Caco-2 (cell line): ENCODE measurements at regions not wholly inside any gene's neighbourhood (a gene's known extent, or its start where the extent isn't known, plus 50 kb on each side); places are given as distances from the start of the nearest gene placed in this dataset.

Experiments used
- BruUV-seq: library from RNA; stranded (reverse); fragments of 400-500 nt; replicated peaks from 2 replicates; lab custom pipeline; 2021; lab: Mats Ljungman, UMichigan
- CTCF ChIA-PET: fragments of 300-600 bp; sonication (Branson Sonifier 250); formaldehyde crosslinking; loops from one replicate; lab custom pipeline; 2022; ENCODE audit warnings: antibody characterized with exemption; lab: Charles Lee
- POLR2A ChIA-PET: fragments of 300-600 bp; sonication (Branson Sonifier 250); formaldehyde crosslinking; loops from one replicate; lab custom pipeline; 2022; ENCODE audit warnings: antibody characterized with exemption; lab: Charles Lee
- DNase-seq, 2 experiments: peaks; one replicate each; pipeline versions ENCODE4 v3.0.0 to v3.0.0-alpha.2; 2020 to 2022
- H3K27me3 ChIP-seq: replicated peaks from 2 replicates; pipeline ENCODE4 v1.6.0; 2011; ENCODE audit warnings: low read length; ENCODE audit not compliant: control insufficient read depth, insufficient read depth
- H3K36me3 ChIP-seq: 2 replicates; pipeline ENCODE4 v1.5.1; 2011; ENCODE audit warnings: low read length; ENCODE audit not compliant: control insufficient read depth, insufficient read depth
- H3K4me1 ChIP-seq: fragments of 250-450 bp; sonication (Bioruptor Pico); 2 replicates; pipeline ENCODE4 v1.5.1; 2020; ENCODE audit warnings: mild to moderate bottlenecking
- H3K4me3 ChIP-seq: 2 replicates; pipeline ENCODE4 v1.5.1; 2011; ENCODE audit warnings: low read depth, mild to moderate bottlenecking, control low read depth, low read length
- H3K9me3 ChIP-seq: fragments of 250-450 bp; sonication (Bioruptor Pico); 2 replicates; pipeline ENCODE4 v1.5.1; 2020; ENCODE audit warnings: mild to moderate bottlenecking, moderate library complexity
- H3K27ac Mint-ChIP-seq: one replicate; pipeline ENCODE4 v1.8.0; 2022; ENCODE audit warnings: mixed read lengths; ENCODE audit not compliant: unreplicated experiment
- H3K27me3 Mint-ChIP-seq: one replicate; pipeline ENCODE4 v1.8.0; 2022; ENCODE audit warnings: mixed read lengths; ENCODE audit not compliant: insufficient read depth, unreplicated experiment
- H3K36me3 Mint-ChIP-seq: one replicate; pipeline ENCODE4 v1.8.0; 2022; ENCODE audit warnings: mild to moderate bottlenecking, mixed read lengths; ENCODE audit not compliant: insufficient read depth, unreplicated experiment
- H3K4me1 Mint-ChIP-seq: one replicate; pipeline ENCODE4 v1.8.0; 2022; ENCODE audit warnings: low read depth, mixed read lengths; ENCODE audit not compliant: unreplicated experiment
- H3K4me3 Mint-ChIP-seq: one replicate; pipeline ENCODE4 v1.8.0; 2022; ENCODE audit warnings: mild to moderate bottlenecking, moderate library complexity, mixed read lengths; ENCODE audit not compliant: unreplicated experiment
- H3K9me3 Mint-ChIP-seq: one replicate; pipeline ENCODE4 v1.8.0; 2022; ENCODE audit warnings: mixed read lengths; ENCODE audit not compliant: unreplicated experiment
- intact Hi-C: fragments of 100-400 bp; cut with micrococcal nuclease; formaldehyde crosslinking; loops from one replicate; pipeline ENCODE4 v1.10.0; 2022; ENCODE audit not compliant: unreplicated experiment
- TF ChIP-seq, protein P1 (sequence below), 2 experiments: fragments of 200-600 bp in 1 of 2; IDR thresholded peaks; 1 replicate in 1 of 2; 2 replicates in 1 of 2; pipeline versions ENCODE4 v1.5.1 to v1.8.0; 2011 to 2022; ENCODE audit warnings: antibody characterized with exemption in 1 of 2, control low read depth in 1 of 2, inconsistent platforms in 1 of 2, low read depth in 1 of 2, low read length in 1 of 2, mild to moderate bottlenecking in 1 of 2, moderate library complexity in 1 of 2; ENCODE audit not compliant: insufficient read depth in 1 of 2, severe bottlenecking in 1 of 2, unreplicated experiment in 1 of 2

DNA sequence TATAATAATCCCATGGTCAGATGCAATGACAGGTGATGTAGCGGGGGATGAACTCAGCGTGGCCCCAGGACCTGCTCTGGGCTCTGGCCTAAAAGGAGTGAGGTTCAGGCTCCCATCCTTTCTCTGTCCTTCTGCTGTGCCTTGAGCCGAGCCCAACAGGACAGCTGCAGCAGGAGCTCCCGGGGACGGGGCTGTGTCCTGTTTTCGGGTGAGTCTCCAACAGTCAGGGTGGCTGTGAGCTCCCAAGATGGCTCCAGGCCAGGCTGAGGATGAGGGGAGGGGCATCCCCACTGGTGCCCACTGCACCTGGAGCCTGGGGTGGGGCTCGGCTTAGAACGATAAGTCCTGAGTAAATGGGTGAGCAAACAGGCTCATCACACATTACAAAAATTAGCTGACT, 1385.0 kb downstream of the BRD1 start:
- H3K4me1 ChIP-seq = no peaks in the 10 kb centered on the region
- H3K4me3 Mint-ChIP-seq = no peak overlapping the region
- H3K27me3 ChIP-seq = no peaks in the 10 kb centered on the region
- intact Hi-C loops = no loop called here
- H3K27me3 Mint-ChIP-seq = peaks cover 12% of the 10 kb centered on the region
- no peaks in the 10 kb centered on the region for H3K9me3 ChIP-seq
- H3K9me3 Mint-ChIP-seq = no peaks in the 10 kb centered on the region
- BruUV-seq = no TSS peak
- no peak overlapping the region for H3K27ac Mint-ChIP-seq
- H3K36me3 ChIP-seq = no peaks in the 10 kb centered on the region
- POLR2A ChIA-PET = no interaction called here
- TF ChIP-seq, protein P1, sequence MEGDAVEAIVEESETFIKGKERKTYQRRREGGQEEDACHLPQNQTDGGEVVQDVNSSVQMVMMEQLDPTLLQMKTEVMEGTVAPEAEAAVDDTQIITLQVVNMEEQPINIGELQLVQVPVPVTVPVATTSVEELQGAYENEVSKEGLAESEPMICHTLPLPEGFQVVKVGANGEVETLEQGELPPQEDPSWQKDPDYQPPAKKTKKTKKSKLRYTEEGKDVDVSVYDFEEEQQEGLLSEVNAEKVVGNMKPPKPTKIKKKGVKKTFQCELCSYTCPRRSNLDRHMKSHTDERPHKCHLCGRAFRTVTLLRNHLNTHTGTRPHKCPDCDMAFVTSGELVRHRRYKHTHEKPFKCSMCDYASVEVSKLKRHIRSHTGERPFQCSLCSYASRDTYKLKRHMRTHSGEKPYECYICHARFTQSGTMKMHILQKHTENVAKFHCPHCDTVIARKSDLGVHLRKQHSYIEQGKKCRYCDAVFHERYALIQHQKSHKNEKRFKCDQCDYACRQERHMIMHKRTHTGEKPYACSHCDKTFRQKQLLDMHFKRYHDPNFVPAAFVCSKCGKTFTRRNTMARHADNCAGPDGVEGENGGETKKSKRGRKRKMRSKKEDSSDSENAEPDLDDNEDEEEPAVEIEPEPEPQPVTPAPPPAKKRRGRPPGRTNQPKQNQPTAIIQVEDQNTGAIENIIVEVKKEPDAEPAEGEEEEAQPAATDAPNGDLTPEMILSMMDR (IDR thresholded peaks at IDR 0.05; ENCODE audit: insufficient read depth in 1 of 2, low read depth in 1 of 2, low read length in 1 of 2, severe bottlenecking in 1 of 2, unreplicated experiment in 1 of 2) = no peak
- no peaks in the 10 kb centered on the region for H3K36me3 Mint-ChIP-seq
- no peaks in the 10 kb centered on the region for H3K4me1 Mint-ChIP-seq
- H3K4me3 ChIP-seq = no peak overlapping the region
- CTCF ChIA-PET = no interaction called here
- DNase-seq = no peak

DNA sequence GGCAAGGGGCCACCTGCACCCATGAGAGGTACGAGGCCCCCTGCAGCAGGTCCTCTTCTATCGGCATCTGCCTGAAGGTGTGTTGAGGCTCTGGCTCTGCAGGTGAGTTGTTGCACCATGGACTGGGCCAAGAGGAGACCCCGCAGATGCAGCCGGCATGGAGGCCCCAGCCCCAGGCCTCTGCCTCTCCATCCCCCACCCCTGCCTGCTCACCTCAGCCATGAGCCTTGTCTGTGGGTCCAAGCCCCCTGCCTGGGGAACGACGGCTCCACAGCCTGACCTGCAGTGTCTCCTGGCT, 1386.2 kb downstream of the BRD1 start:
- no peaks in the 10 kb centered on the region for H3K4me1 Mint-ChIP-seq
- H3K27ac Mint-ChIP-seq = no peak overlapping the region
- Histone ChIP-seq H3K4me1 (no peaks in the 10 kb centered on the region), H3K27me3 (no peaks in the 10 kb centered on the region), H3K9me3 (no peaks in the 10 kb centered on the region), H3K36me3 (no peaks in the 10 kb centered on the region), H3K4me3 (no peak overlapping the region)
- no peaks in the 10 kb centered on the region for H3K36me3 Mint-ChIP-seq
- CTCF ChIA-PET = no interaction called here
- BruUV-seq = no TSS peak
- TF ChIP-seq, protein P1 (IDR thresholded peaks at IDR 0.05; ENCODE audit: insufficient read depth in 1 of 2, low read depth in 1 of 2, low read length in 1 of 2, severe bottlenecking in 1 of 2, unreplicated experiment in 1 of 2) = no peak
- H3K9me3 Mint-ChIP-seq = no peaks in the 10 kb centered on the region
- peaks cover 14% of the 10 kb centered on the region for H3K27me3 Mint-ChIP-seq
- intact Hi-C loops = no loop called here
- POLR2A ChIA-PET = no interaction called here
- H3K4me3 Mint-ChIP-seq = no peak overlapping the region
- DNase-seq = no peak

GRCh38 chr22:48440673-48441552, 1386.8 kb downstream of the BRD1 start:
- Histone ChIP-seq H3K4me1 (no peaks in the 10 kb centered on the region), H3K36me3 (no peaks in the 10 kb centered on the region), H3K27me3 (no peaks in the 10 kb centered on the region), H3K4me3 (no peak overlapping the region), H3K9me3 (no peaks in the 10 kb centered on the region)
- Mint-ChIP-seq H3K4me1 (no peaks in the 10 kb centered on the region), H3K9me3 (no peaks in the 10 kb centered on the region), H3K36me3 (no peaks in the 10 kb centered on the region), H3K27ac (no peak overlapping the region), H3K4me3 (no peak overlapping the region), H3K27me3 (peaks cover 14% of the 10 kb centered on the region)
- no peak for DNase-seq
- no TSS peak for BruUV-seq
- CTCF ChIA-PET = no interaction called here
- TF ChIP-seq, protein P1 (IDR thresholded peaks at IDR 0.05; ENCODE audit: insufficient read depth in 1 of 2, low read depth in 1 of 2, low read length in 1 of 2, severe bottlenecking in 1 of 2, unreplicated experiment in 1 of 2) = no peak
- intact Hi-C loops = no loop called here
- POLR2A ChIA-PET = no interaction called here
